Suprapubic skin (tissue), 4 donors: ENCODE measurements at regions not wholly inside any gene's neighbourhood (a gene's known extent, or its start where the extent isn't known, plus 50 kb on each side); places are given as distances from the start of the nearest gene placed in this dataset.

ENCODE experiments used
- EP300 ChIP-seq: sonication (generic); formaldehyde crosslinking; IDR thresholded peaks from one replicate; pipeline ENCODE4 v1.6.1; 2017; ENCODE audit warnings: antibody characterized with exemption
- POLR2A ChIP-seq, 2 donors: fragments of 450-650 bp; IDR thresholded peaks; one replicate each; pipeline ENCODE4 v1.6.1; 2017; ENCODE audit warnings: antibody characterized with exemption in 2 of 2, mild to moderate bottlenecking in 2 of 2, moderate library complexity in 2 of 2
- POLR2AphosphoS5 ChIP-seq, 3 donors: sonication (generic); formaldehyde crosslinking; IDR thresholded peaks; one replicate each; pipeline ENCODE4 v1.6.1; 2017; ENCODE audit warnings: antibody characterized with exemption in 3 of 3
- TF ChIP-seq, protein P1 (sequence below), 2 donors: fragments of 200-600 bp in 1 of 2; fragments of 450-650 bp in 1 of 2; sonication (generic) in 1 of 2; IDR thresholded peaks; one replicate each; pipeline ENCODE4 v1.5.1; 2016 to 2019; ENCODE audit warnings: antibody characterized with exemption in 2 of 2, mild to moderate bottlenecking in 1 of 2, moderate library complexity in 1 of 2

- TF ChIP-seq, protein P1, sequence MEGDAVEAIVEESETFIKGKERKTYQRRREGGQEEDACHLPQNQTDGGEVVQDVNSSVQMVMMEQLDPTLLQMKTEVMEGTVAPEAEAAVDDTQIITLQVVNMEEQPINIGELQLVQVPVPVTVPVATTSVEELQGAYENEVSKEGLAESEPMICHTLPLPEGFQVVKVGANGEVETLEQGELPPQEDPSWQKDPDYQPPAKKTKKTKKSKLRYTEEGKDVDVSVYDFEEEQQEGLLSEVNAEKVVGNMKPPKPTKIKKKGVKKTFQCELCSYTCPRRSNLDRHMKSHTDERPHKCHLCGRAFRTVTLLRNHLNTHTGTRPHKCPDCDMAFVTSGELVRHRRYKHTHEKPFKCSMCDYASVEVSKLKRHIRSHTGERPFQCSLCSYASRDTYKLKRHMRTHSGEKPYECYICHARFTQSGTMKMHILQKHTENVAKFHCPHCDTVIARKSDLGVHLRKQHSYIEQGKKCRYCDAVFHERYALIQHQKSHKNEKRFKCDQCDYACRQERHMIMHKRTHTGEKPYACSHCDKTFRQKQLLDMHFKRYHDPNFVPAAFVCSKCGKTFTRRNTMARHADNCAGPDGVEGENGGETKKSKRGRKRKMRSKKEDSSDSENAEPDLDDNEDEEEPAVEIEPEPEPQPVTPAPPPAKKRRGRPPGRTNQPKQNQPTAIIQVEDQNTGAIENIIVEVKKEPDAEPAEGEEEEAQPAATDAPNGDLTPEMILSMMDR (IDR thresholded peaks at IDR 0.05) = no peak
- TF ChIP-seq POLR2AphosphoS5 (IDR thresholded peaks at IDR 0.05) = no peak
- no peak for TF ChIP-seq POLR2A (IDR thresholded peaks at IDR 0.05)
- no peak for TF ChIP-seq EP300
Measured at GRCh38 chr4:8707045-8707781, 114.6 kb downstream of the CPZ start.
